GM18873 (cell line): ENCODE measurements at regions not wholly inside any gene's neighbourhood (a gene's known extent, or its start where the extent isn't known, plus 50 kb on each side); places are given as distances from the start of the nearest gene placed in this dataset.
A peak's percentile ranks its signal among the peaks of the same experiment; 100 is the strongest.
"Not testable (repeated sequence)": the region's sequence is repeated elsewhere in the genome, so short reads cannot be mapped to it uniquely, and the experiment has no call there.

Experiments
- ATAC-seq: cut with Tn5 transposase; IDR thresholded peaks from one replicate; pipeline ENCODE4 v1.9.1; 2021; ENCODE audit warnings: mild to moderate bottlenecking, moderate library complexity, moderate number of reproducible peaks; ENCODE audit not compliant: unreplicated experiment, low FRiP score

DNA sequence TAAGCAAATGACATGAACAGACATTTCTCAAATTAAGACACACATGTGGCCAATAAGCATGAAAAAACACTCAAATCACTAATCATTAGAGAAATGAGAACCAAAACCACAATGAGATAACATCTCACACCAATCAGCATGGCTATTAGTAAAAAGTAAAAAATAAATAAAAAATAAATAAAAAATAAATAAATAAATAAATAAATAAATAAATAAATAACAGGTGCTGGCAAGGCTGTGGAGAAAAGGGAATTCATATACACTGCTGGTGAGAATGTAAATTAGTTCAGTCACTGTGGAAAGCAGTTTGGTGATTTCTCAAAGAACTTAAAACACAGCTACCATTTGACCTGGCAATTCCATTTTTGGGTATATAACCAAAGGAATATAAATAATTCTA is 167.1 kb upstream of the CNKSR2 start:
- no peak for ATAC-seq

GRCh38 chrX:21219208-21219607 is 155.0 kb upstream of the CNKSR2 start:
- not testable (repeated sequence) for ATAC-seq

DNA sequence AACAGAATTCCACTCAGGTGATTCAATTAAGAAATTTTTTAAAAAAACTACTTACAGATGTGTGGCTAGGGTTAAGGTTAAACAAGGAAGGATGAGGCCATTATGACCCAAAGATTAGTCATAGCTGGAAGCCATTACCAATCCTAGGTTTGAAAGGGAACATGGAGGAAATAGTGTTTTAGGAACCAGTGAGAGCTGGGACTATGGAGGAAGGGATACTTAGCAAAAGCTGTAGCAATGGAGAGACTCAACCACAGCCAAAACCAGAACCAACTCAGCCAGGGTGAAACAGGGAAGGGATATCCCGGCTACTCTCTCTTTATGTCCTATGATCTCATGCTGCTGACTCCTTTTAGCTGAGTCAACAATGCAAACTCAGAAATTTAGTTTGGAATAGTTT is 148.6 kb upstream of the CNKSR2 start:
- no peak for ATAC-seq

DNA sequence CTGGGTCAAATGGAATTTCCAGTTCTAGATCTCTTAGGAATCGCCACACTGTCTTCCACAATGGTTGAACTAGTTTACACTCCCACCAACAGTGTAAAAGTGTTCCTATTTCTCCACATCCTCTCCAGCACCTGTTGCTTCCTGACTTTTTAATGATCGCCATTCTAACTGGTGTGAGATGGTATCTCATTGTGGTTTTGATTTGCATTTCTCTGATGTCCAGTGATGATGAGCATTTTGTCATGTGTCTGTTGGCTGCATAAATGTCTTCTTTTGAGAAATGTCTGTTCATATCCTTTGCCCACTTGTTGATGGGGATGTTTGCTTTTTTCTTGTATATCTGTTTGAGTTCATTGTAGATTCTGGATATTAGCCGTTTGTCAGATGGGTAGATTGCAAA is 145.2 kb upstream of the CNKSR2 start:
- not testable (repeated sequence) for ATAC-seq

DNA sequence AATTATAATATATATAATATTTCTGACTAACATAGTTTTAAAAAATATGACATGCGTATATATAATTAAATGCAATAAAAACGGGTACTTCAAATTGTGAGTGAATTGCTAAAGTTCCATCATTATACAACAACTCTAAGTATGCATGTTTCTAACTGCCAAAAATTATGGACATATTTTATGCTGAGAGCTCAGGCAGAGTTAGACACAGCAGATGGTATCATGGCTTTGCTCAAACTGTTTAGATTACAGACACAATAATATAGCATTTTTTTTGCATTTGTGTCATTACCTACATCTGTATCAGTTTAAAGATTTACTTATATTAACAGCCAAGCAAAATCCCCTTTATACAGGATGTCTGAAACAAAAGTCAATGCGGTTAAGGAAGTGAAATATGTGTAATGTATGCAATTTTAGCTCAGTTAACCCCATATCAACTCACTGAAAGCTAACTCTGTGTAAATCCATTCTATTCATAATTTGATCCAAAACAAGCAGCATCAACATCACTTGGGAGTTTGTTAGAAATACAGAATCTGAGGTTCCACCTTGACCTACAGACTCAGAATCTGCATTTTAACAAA is 119.1 kb upstream of the CNKSR2 start:
- peak; percentile 96 for ATAC-seq

GRCh38 chrX:21266949-21267348 is 107.3 kb upstream of the CNKSR2 start:
- no peak for ATAC-seq

GRCh38 chrX:21276736-21277433 is 97.3 kb upstream of the CNKSR2 start:
- ATAC-seq = no peak

DNA sequence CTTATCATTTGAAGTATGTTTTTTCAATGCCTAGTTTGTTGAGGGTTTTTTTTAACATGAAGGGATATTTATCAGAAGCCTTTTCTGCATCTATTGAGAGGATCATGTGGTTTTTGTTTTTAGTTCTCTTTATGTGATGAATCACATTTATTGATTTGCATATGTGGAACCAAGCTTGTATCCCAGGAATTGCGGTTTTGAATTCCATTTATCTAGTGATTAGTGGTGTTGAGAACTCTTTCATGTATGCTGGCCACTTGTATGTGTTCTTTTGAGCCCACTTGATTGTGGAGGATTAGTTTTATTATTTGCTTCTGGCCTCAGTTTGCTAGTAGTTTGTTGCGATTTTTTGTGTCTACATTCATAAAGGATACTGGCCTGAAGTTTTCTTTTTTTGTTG is 85.0 kb upstream of the CNKSR2 start:
- no peak for ATAC-seq

DNA sequence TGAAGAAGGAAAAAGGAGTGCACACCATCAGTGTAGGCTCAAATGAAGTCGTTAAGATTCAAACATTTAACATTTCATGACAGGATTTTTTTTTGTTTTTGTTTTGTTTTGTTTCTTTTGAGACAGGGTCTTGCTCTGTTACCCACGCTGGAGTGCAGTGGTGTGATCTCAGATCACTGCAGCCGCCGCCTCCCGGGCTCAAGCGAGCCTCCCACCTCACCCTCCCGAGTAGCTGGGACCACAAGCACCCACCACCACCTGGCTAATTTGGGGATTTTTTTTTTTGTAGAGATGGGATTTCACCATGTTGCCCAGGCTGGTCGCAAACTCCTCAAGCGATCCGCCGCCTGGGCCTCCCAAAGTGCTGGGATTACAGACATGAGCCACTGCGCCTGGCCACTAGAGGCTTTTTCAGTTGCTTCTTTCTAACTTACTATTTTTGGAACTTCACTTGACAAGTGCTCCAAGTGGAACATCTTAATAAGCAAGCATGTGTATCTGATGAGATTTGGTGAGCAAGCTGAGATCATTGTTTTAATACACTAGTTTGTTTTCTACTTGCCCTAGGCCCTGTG is 78.9 kb upstream of the CNKSR2 start:
- ATAC-seq = no peak

DNA sequence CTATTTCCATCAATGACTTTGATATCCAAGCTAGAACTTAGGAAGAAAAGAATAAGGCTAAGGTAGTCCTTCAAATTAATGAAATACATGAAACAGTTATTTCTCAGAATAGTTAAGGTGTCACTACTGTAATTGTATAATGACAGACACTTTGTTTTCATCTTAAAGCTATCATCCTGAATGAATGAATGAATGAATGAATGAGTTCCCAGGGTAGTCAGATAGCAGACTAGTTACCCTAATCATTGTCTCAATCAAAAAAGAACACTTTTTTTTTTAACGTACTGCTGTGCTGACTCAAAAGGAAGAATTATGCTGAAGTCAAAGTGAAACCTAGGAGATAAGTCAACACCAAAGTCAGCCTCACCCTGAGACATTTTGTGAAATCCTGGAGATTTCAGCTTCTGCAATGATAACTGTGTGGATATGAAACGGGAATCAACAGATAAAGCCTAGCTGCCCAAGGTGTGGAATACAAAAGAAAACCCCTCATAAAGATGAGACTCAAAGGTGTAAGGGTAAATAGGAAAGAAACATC is 68.3 kb upstream of the CNKSR2 start:
- ATAC-seq = no peak

- no peak for ATAC-seq
Measured at GRCh38 chrX:21319323-21319722, 54.9 kb upstream of the CNKSR2 start.
